Panc1 (cell line): ENCODE measurements at regions not wholly inside any gene's neighbourhood (a gene's known extent, or its start where the extent isn't known, plus 50 kb on each side); places are given as distances from the start of the nearest gene placed in this dataset.

Source experiments
- CTCF ChIP-seq: fragments of 450-650 bp; IDR thresholded peaks from 2 replicates; pipeline ENCODE4 v1.5.1; 2017; ENCODE audit warnings: mild to moderate bottlenecking
- POLR2AphosphoS5 ChIP-seq: IDR thresholded peaks from 2 replicates; pipeline ENCODE4 v1.6.1; 2012; ENCODE audit warnings: mild to moderate bottlenecking, low read depth, low read length, moderate library complexity
- REST ChIP-seq, 2 experiments: IDR thresholded peaks; 2 replicates each; pipeline ENCODE4 v1.6.1; 2011 to 2012; ENCODE audit warnings: low read depth in 2 of 2, control low read depth in 1 of 2, low read length in 1 of 2, mild to moderate bottlenecking in 1 of 2, moderate library complexity in 1 of 2; ENCODE audit not compliant: insufficient read depth in 1 of 2
- SIN3A ChIP-seq: IDR thresholded peaks from 2 replicates; pipeline ENCODE4 v1.6.1; 2012; ENCODE audit warnings: low read depth, mild to moderate bottlenecking, low read length, moderate library complexity, borderline replicate concordance; ENCODE audit not compliant: insufficient read depth
- TCF7L2 ChIP-seq: IDR thresholded peaks from 2 replicates; pipeline ENCODE4 v1.6.1; 2011; ENCODE audit warnings: mild to moderate bottlenecking, low read depth, low read length, inconsistent platforms

GRCh38 chr6:169959136-169960002 lies 207.9 kb downstream of the ERMARD start:
- TF ChIP-seq CTCF (no peak), SIN3A (no peak), POLR2AphosphoS5 (no peak), TCF7L2 (no peak), REST (IDR thresholded peaks at IDR 0.05; ENCODE audit: insufficient read depth in 1 of 2, low read depth in 2 of 2, low read length in 1 of 2) (no peak)
